CD4-positive, alpha-beta T cell treated with Interleukin-1 beta for 1 hour (primary cell): ENCODE measurements at regions not wholly inside any gene's neighbourhood (a gene's known extent, or its start where the extent isn't known, plus 50 kb on each side); places are given as distances from the start of the nearest gene placed in this dataset.
"Not testable (repeated sequence)": the region's sequence is repeated elsewhere in the genome, so short reads cannot be mapped to it uniquely, and the experiment has no call there.

Source experiments
- DNase-seq, 2 donors: peaks; one replicate each; pipeline ENCODE4 v3.0.0-alpha.2; 2020 to 2022

GRCh38 chr13:30816736-30817135 is 81.4 kb downstream of the ALOX5AP start:
- no peak for DNase-seq

GRCh38 chr13:30818323-30818960 is 83.1 kb downstream of the ALOX5AP start:
- DNase-seq = no peak

- no peak for DNase-seq
These were observed 84.0 kb downstream of the ALOX5AP start for GRCh38 chr13:30819136-30819888.

- DNase-seq = no peak
These were observed 84.7 kb upstream of the MEDAG start for GRCh38 chr13:30821421-30821820.

- DNase-seq = no peak
These were observed 81.4 kb upstream of the MEDAG start for GRCh38 chr13:30824651-30825050.

GRCh38 chr13:30826911-30827577 is 79.0 kb upstream of the MEDAG start:
- DNase-seq = no peak

- DNase-seq = no peak
These were observed 78.5 kb upstream of the MEDAG start for GRCh38 chr13:30827578-30827925.

GRCh38 chr13:30829145-30829832 is 76.8 kb upstream of the MEDAG start:
- no peak for DNase-seq

- no peak for DNase-seq
These were observed 76.0 kb upstream of the MEDAG start for GRCh38 chr13:30829833-30830637.

- DNase-seq = no peak
These were observed 75.5 kb upstream of the MEDAG start for GRCh38 chr13:30830638-30830965.

GRCh38 chr13:30831515-30831914 is 74.6 kb upstream of the MEDAG start:
- no peak for DNase-seq

GRCh38 chr13:30832377-30832776 is 73.7 kb upstream of the MEDAG start:
- no peak for DNase-seq

GRCh38 chr13:30832845-30833332 is 73.2 kb upstream of the MEDAG start:
- DNase-seq = no peak

- no peak for DNase-seq
These were observed 70.6 kb upstream of the MEDAG start for GRCh38 chr13:30835442-30835841.

- DNase-seq = no peak
These were observed 68.6 kb upstream of the MEDAG start for GRCh38 chr13:30837227-30838159.

- DNase-seq = not testable (repeated sequence)
These were observed 66.4 kb upstream of the MEDAG start for GRCh38 chr13:30839636-30840035.

- no peak for DNase-seq
These were observed 65.6 kb upstream of the MEDAG start for GRCh38 chr13:30840515-30840914.

- DNase-seq = no peak
These were observed 64.9 kb upstream of the MEDAG start for GRCh38 chr13:30841154-30841553.

GRCh38 chr13:30843548-30843947 is 62.5 kb upstream of the MEDAG start:
- no peak for DNase-seq

- no peak for DNase-seq
These were observed 61.3 kb upstream of the MEDAG start for GRCh38 chr13:30844548-30845296.
